NT2/D1 (cell line): ENCODE measurements at regions not wholly inside any gene's neighbourhood (a gene's known extent, or its start where the extent isn't known, plus 50 kb on each side); places are given as distances from the start of the nearest gene placed in this dataset.

Experiments
- SUZ12 ChIP-seq: IDR thresholded peaks from 2 replicates; pipeline ENCODE4 v1.6.1; 2011; ENCODE audit not compliant: insufficient read length, insufficient read depth; ENCODE audit errors: extremely low read depth
- ZNF274 ChIP-seq: IDR thresholded peaks from 2 replicates; pipeline ENCODE4 v1.6.1; 2011; ENCODE audit warnings: mild to moderate bottlenecking, low read depth, low read length

- TF ChIP-seq ZNF274 (no peak), SUZ12 (no peak)
These were observed 91.7 kb downstream of the CYP26A1 start for GRCh38 chr10:93165367-93165766.
